Astrocyte of the hippocampus (primary cell): ENCODE measurements at regions not wholly inside any gene's neighbourhood (a gene's known extent, or its start where the extent isn't known, plus 50 kb on each side); places are given as distances from the start of the nearest gene placed in this dataset.

ENCODE experiments used
- DNase-seq: peaks from one replicate; pipeline ENCODE4 v3.0.0; 2011; ENCODE audit warnings: low read depth, low spot score

DNA sequence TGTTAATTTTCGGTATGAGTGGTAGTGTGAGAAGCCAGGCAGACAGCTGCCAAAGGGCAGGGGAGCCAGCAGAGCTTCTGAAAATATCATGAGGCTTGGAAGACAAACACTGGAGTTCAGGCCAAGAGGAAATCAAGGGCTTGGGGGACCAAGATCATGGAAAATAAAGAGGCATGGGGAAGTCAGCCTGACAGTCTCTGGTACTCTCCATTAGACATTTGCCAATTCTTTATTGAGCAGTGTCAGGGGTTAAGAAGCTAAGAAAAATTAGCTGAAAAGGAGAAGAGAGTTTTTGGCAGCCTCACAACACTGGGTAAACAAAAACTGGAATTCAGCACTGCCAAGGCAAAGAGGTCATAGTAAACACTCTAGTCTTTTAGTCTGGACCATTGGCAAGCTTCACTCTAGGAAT lies 612.7 kb downstream of the EPHA4 start:
- peak; percentile 60 for DNase-seq

GRCh38 chr2:220961143-220961860 lies 610.8 kb downstream of the EPHA4 start:
- DNase-seq = no peak

DNA sequence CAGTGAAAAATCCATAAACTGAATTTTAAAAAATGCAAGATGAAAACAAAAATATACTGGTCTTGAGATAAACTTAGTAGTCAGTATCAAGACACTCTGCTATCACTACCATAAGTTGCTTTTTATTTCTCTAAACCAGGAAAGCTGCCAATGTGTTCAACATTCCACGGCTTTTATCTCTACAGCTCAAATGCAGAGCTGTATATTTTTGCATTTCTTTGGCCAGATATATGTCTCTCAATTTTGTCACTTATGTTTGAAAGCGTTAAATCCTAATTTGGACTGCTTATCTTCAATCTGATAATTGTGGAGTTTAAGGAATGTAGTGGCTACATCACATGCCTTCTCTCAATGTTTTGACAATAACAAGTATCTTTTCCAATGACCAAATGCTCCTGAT lies 609.5 kb downstream of the EPHA4 start:
- DNase-seq = peak; percentile 46

GRCh38 chr2:220963076-220963475 lies 609.0 kb downstream of the EPHA4 start:
- no peak for DNase-seq

- no peak for DNase-seq
Observed at GRCh38 chr2:220963930-220964329, 608.2 kb downstream of the EPHA4 start.

DNA sequence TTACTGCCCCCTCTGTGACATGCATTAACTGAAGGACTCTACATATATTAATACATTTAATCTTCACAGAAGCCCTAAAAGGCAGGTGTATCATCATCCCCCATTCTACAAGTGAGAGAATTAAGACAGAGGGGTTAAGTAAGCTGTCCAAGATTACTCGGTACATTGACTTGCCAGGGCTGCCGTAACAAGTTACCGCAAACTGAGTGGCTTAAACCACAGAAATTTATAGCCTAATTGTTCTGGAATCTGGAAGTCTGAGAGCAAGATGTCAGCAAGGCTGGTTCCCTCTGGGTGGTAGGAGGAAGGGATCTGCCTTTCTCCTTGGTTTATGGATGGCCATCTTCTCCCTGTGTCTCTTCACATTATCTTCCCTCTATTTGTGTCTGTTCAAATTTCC lies 605.5 kb downstream of the EPHA4 start:
- DNase-seq = peak; percentile 93

DNA sequence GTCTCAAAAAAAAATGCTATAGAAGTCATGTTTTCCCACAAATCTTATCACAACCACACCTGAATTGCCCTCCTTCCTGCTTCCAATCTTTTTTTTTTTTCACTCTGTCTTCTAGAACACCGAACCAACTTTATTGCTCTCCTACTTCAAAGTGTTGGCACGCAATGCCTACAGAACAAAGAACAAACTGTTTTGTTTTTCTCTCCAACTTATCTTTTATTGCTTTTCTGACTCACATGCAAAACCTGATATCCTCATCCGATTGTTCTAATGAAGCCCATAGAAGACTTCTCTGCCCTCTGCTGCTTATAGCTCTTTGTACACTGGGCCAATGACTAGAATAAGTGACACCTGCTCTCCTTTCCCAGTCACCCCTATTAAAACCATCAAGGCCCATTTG lies 602.8 kb downstream of the EPHA4 start:
- DNase-seq = no peak

GRCh38 chr2:220980966-220981675 lies 591.0 kb downstream of the EPHA4 start:
- no peak for DNase-seq

DNA sequence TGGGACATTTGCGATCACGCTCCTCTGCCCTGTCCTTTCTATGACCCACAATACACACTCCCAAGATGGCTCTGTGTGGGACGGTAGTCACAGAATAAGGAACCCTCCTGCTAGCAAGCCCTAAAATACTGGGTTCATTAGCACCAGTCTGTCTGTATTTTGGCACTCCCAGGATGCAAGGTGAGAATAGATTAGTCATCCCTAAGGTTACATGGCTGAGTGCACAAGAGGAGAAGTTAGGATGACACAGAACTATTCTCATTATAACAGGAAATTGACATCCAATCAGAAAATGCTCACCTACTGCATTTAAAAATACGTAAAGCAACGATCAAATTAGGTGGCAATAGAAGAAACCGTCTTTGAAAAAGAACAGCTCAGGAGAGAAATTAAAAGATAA lies 590.2 kb downstream of the EPHA4 start:
- DNase-seq = no peak

GRCh38 chr2:220985561-220985960 lies 586.5 kb downstream of the EPHA4 start:
- DNase-seq = no peak

DNA sequence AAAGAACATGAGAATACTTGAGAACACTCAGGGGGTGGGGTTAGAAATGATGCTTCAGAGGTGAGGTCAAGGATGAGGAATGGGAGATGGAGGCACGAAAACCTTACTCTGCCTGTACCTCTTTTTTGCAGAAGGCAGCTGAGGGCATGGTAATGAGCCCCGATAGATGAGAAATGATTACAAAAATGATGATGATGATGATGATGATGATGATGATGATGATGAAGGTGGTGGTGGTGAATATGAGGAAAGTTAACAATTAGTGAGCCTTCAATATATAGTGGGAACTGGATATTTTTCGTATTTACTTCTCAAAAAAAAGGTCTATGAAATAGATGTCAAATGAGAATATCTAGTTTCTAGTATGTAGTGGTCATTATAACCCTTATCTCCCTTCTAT lies 584.3 kb downstream of the EPHA4 start:
- no peak for DNase-seq

- DNase-seq = no peak
Observed at GRCh38 chr2:220991972-220992371, 580.1 kb downstream of the EPHA4 start.

GRCh38 chr2:220994846-220995245 lies 577.3 kb downstream of the EPHA4 start:
- DNase-seq = no peak

DNA sequence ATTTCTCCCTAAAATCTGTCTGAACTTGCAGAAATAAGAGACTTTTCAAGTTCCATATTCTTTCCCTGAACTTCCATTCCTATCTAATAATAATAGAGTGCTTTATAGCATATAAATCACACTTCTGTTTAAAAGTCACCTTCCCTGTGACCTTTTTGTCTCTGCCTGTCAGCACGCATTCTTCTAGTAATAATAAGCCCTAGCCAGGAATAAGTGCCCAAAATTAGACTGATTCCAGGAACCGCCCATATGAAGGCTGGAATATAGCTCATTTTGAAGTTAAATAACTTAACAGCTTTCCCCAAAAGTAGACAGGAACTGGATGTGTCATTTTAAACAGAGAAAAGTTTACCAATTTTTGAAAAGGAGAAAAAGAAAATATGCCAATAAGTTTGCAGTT lies 576.5 kb downstream of the EPHA4 start:
- no peak for DNase-seq

DNA sequence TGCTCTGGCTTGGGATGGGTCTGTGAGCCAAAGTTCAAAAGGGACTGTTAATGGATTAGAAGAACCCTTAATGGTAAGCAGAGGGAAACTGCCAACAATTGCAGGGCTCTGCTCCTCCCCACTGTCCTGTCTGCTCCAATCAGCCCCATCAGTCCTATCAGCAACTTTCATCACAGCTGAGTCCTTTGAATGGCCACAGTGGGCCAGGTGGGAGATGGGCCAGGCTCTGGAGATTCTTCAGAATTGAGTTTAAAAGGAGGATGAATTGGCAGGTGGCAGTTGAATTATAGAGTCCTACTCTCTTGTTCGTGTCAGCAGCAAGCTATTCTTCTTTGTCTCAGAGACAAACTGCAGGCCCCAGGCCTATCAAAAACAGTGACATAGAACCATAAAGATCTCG lies 573.9 kb downstream of the EPHA4 start:
- no peak for DNase-seq

- peak; percentile 58 for DNase-seq
Observed at GRCh38 chr2:220999356-220999755, 572.7 kb downstream of the EPHA4 start.

DNA sequence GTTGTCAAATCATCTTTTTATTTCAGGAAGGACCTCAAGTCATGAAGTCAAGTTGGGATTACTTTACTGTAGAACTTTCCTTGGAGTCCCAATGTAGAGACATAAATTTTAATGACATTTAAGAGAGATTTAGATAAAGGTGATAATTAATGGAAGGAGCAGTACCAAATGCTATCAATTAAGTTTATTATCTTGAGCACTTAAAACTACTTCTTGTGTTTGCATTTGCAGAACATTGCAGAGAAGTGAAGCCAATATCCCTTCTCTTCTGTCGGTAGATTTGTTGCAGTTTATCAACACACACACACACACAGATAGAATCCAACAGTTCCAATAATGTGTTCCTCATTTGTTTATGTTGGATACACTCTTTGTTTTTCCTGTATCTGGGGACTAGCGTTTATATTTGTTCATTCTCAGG lies 570.7 kb downstream of the EPHA4 start:
- DNase-seq = peak; percentile 24

- no peak for DNase-seq
Observed at GRCh38 chr2:221002101-221002685, 569.9 kb downstream of the EPHA4 start.

DNA sequence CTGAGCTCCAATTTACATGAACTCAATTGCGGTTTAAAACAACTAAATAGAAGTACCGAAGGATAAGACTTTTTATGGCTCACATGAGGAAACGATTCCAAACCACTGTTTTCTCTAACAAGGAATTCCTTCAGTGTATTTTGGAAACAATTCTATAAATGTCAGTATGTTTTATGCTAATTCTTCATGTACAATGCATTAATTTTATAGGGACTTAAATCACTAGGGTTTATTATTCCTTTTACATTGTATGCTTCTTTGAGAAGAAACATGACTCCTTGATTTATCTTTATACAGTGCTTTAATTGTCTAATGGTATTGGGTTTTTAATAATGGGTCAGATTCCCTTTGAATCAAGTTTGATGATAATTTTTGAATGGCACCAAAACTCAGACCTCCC lies 566.8 kb downstream of the EPHA4 start:
- no peak for DNase-seq

- no peak for DNase-seq
Observed at GRCh38 chr2:221006084-221006483, 566.0 kb downstream of the EPHA4 start.

DNA sequence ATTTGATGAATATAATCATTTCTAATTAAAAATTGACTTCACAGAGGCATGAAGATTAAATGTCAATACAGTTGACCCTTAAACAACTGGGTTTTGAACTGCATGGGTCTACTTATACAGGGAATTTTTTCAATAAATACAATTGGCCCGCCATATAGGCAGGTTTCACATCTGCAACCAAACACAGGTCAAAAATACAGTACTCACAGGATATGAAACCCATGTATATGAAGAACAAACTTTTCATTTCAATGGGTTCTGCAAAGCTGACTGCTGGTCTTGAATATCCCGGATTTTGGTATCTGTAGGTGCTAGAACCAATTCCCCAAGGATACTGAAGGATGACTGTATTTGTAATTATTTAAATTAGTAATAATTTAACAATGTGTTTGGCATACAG lies 555.6 kb downstream of the EPHA4 start:
- no peak for DNase-seq

DNA sequence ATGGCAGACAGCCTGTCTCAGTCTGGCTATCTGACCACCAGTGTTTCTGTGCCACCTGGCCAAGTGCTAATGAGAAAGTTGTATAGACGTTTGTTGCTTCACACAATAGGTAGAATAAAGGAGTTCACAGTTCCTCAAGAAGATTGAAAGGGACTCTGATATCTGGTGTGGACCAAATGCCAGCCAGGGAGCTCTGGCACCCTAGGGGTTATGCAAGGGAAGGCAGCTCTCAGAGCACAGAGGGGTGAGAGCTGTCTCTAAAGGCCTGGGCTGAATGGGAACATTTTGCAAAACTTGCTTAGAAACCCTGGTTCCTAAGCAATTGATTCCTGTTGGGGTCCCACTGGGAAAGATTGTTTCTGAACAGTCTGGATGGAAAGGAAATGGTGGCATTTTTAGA lies 553.8 kb downstream of the EPHA4 start:
- DNase-seq = no peak

DNA sequence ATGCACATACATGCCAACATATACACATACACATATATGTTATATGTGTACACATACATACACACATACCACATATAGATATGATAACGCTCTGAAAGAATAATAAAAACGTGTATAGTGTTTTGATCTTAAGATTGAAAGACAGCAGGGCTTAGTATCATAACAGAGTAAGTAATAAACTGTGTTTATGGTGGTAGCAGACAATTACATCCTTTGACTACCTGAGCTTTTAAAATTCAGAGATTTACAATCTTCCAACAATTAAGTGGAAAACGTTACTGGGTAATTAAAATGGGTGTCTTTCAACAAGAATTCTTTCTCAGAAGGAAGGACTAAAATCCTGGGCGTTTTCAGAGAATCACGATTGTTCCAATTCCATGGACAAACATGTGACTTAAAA lies 552.4 kb downstream of the EPHA4 start:
- DNase-seq = no peak
